Fibroblast of mammary gland (primary cell): ENCODE measurements at regions not wholly inside any gene's neighbourhood (a gene's known extent, or its start where the extent isn't known, plus 50 kb on each side); places are given as distances from the start of the nearest gene placed in this dataset.
A peak's percentile ranks its signal among the peaks of the same experiment; 100 is the strongest.
"Not testable (repeated sequence)": the region's sequence is repeated elsewhere in the genome, so short reads cannot be mapped to it uniquely, and the experiment has no call there.

Experiments
- DNase-seq: peaks from one replicate; pipeline ENCODE4 v3.0.0-alpha.2; 2010; ENCODE audit warnings: low read depth
- H3K4me3 ChIP-seq: 2 replicates; pipeline ENCODE4 v1.5.1; 2011; ENCODE audit warnings: low read depth, mild to moderate bottlenecking, low read length, moderate library complexity; ENCODE audit not compliant: control insufficient read depth
- CTCF ChIP-seq: conservative IDR thresholded peaks from 2 replicates; pipeline ENCODE4 v1.5.1; 2011; ENCODE audit warnings: low read depth, low read length, inconsistent platforms; ENCODE audit not compliant: control insufficient read depth, insufficient read depth

- no peak overlapping the region for H3K4me3 ChIP-seq
- no peak for TF ChIP-seq CTCF
- DNase-seq, result no peak
Measured at GRCh38 chr1:220421508-220421907, 106.4 kb upstream of the MARK1 start.

GRCh38 chr1:220420726-220421125 is 107.2 kb upstream of the MARK1 start:
- no peak for DNase-seq
- no peak for TF ChIP-seq CTCF
- no peak overlapping the region for H3K4me3 ChIP-seq

GRCh38 chr1:220412382-220412781 is 115.6 kb upstream of the MARK1 start:
- not testable (repeated sequence) for H3K4me3 ChIP-seq, DNase-seq

- TF ChIP-seq CTCF, result no peak
- peak; percentile 41 for DNase-seq
- no peak overlapping the region for H3K4me3 ChIP-seq
Measured at GRCh38 chr1:220410611-220411010, 117.3 kb upstream of the MARK1 start.

GRCh38 chr1:220409771-220410595 is 118.0 kb upstream of the MARK1 start:
- H3K4me3 ChIP-seq, result no peak overlapping the region
- no peak for TF ChIP-seq CTCF
- DNase-seq, result no peak

- no peak overlapping the region for H3K4me3 ChIP-seq
- no peak for TF ChIP-seq CTCF
- DNase-seq, result no peak
Measured at GRCh38 chr1:220407191-220407590, 120.7 kb upstream of the MARK1 start.

GRCh38 chr1:220398238-220398637 is 126.0 kb upstream of the RAB3GAP2 start:
- H3K4me3 ChIP-seq, result no peak overlapping the region
- no peak for DNase-seq
- TF ChIP-seq CTCF, result no peak
